BE2C (cell line): ENCODE measurements at regions not wholly inside any gene's neighbourhood (a gene's known extent, or its start where the extent isn't known, plus 50 kb on each side); places are given as distances from the start of the nearest gene placed in this dataset.

Source experiments
- DNase-seq: peaks from one replicate; pipeline ENCODE4 v3.0.0-alpha.2; 2020
- H3K27me3 ChIP-seq: fragments of 250-450 bp; sonication (Bioruptor Pico); 2 replicates; pipeline ENCODE4 v1.5.1; 2020; ENCODE audit warnings: mild to moderate bottlenecking
- H3K36me3 ChIP-seq: fragments of 250-450 bp; sonication (Bioruptor Pico); 2 replicates; pipeline ENCODE4 v1.5.1; 2020; ENCODE audit warnings: mild to moderate bottlenecking
- H3K4me1 ChIP-seq: fragments of 250-450 bp; sonication (Bioruptor Pico); 2 replicates; pipeline ENCODE4 v1.5.1; 2020
- H3K4me3 ChIP-seq: 2 replicates; pipeline ENCODE4 v1.5.1; 2011; ENCODE audit warnings: low read depth, low read length
- H3K9me3 ChIP-seq: fragments of 250-450 bp; sonication (Bioruptor Pico); 2 replicates; pipeline ENCODE4 v1.5.1; 2020
- CTCF ChIP-seq: IDR thresholded peaks from 2 replicates; pipeline ENCODE4 v1.5.1; 2012; ENCODE audit warnings: mild to moderate bottlenecking, low read depth, low read length

GRCh38 chr5:40025586-40025985 lies 600.8 kb upstream of the DAB2 start:
- no peak for DNase-seq
- Histone ChIP-seq H3K36me3 (no peaks in the 10 kb centered on the region), H3K4me3 (no peak overlapping the region), H3K9me3 (no peaks in the 10 kb centered on the region), H3K27me3 (no peaks in the 10 kb centered on the region), H3K4me1 (no peaks in the 10 kb centered on the region)
- no peak for TF ChIP-seq CTCF

DNA sequence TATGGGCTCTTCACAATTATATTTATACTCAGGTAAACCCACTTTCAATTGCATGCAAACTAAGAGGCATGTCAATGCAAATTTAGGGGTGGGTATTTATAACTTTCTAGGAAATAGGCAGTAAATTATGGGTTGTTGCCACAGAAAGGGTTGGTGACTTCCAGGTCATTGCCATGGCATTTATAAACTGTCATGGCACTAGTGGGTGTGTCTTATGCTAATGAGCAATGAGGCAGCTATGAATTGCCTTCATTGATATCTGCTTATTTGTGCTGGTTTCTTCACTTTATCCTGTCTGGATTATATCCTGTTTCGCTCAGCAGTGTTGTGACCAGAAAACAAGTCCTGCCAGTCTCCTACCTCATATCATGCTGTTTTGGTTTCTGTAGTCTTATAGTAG lies 597.3 kb upstream of the DAB2 start:
- DNase-seq: no peak
- no peak for TF ChIP-seq CTCF
- no peaks in the 10 kb centered on the region for H3K36me3 ChIP-seq
- no peaks in the 10 kb centered on the region for H3K9me3 ChIP-seq
- H3K4me1 ChIP-seq: no peaks in the 10 kb centered on the region
- H3K27me3 ChIP-seq: no peaks in the 10 kb centered on the region
- no peak overlapping the region for H3K4me3 ChIP-seq

DNA sequence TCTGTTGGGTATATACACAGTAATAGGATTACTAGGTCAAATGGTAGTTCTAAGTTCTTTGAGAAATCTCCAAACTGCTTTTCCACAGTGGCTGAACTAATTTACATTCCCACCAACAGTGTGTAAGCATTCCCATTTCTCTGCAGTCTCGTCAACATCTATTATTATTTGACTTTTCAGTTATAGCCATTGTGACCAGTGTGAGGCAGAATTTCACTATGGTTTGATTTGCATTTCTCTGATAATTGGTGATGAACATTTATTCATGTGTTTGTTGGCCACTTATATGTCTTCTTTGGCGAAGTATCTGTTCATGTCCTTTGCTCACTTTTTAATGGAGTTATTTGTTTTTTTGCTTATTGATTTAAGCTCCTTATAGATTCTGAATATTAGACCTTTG lies 596.2 kb upstream of the DAB2 start:
- no peaks in the 10 kb centered on the region for H3K27me3 ChIP-seq
- TF ChIP-seq CTCF: no peak
- no peaks in the 10 kb centered on the region for H3K9me3 ChIP-seq
- no peaks in the 10 kb centered on the region for H3K36me3 ChIP-seq
- H3K4me1 ChIP-seq: no peaks in the 10 kb centered on the region
- DNase-seq: no peak
- H3K4me3 ChIP-seq: no peak overlapping the region

DNA sequence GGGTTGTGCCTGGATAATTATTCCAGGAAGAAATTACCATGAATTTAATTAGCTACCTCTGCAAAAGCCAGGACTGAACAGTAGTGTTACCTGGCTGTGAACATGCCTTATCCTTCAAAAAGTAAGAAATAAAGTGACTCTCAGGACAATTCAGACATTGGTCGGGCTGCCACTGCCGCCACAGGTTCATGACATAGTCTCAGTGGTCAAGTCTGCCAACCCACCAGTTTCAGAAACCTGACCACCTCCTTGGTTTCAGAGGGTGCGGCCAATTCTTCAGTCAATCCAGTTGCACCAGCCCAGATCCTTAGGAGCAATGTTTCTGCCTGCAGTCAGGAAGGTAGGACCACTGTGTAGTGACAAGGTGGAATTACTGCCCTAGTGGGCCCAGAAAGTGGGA lies 593.1 kb upstream of the DAB2 start:
- Histone ChIP-seq H3K9me3 (no peaks in the 10 kb centered on the region), H3K4me3 (no peak overlapping the region), H3K4me1 (no peaks in the 10 kb centered on the region), H3K27me3 (no peaks in the 10 kb centered on the region), H3K36me3 (no peaks in the 10 kb centered on the region)
- TF ChIP-seq CTCF: no peak
- no peak for DNase-seq

DNA sequence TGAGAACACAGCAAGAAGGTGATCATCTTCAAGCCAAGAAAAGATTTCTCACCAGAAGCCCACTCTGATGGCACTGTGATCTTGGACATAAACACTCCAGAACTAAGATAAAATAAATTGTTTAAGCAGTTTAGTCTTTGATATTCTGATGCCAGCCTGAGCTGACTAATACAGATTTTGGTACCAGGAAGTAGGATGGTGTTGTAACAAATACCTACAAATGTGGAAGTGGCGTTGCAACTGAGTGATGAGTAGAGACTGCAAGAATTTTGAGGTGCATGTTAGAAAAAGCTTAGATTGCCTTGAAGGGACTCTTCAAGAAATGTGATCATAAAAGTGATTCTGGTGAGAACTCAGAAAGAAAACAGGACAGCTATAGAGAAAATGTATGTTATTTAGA lies 592.4 kb upstream of the DAB2 start:
- Histone ChIP-seq H3K27me3 (no peaks in the 10 kb centered on the region), H3K9me3 (no peaks in the 10 kb centered on the region), H3K36me3 (no peaks in the 10 kb centered on the region), H3K4me3 (no peak overlapping the region), H3K4me1 (no peaks in the 10 kb centered on the region)
- TF ChIP-seq CTCF: no peak
- DNase-seq: no peak

GRCh38 chr5:40010436-40010835 lies 585.7 kb upstream of the DAB2 start:
- no peak for DNase-seq
- H3K4me1 ChIP-seq: no peaks in the 10 kb centered on the region
- H3K36me3 ChIP-seq: no peaks in the 10 kb centered on the region
- no peaks in the 10 kb centered on the region for H3K27me3 ChIP-seq
- H3K4me3 ChIP-seq: no peak overlapping the region
- H3K9me3 ChIP-seq: no peaks in the 10 kb centered on the region
- no peak for TF ChIP-seq CTCF
